Skeletal muscle satellite cell (primary cell): ENCODE measurements at regions not wholly inside any gene's neighbourhood (a gene's known extent, or its start where the extent isn't known, plus 50 kb on each side); places are given as distances from the start of the nearest gene placed in this dataset.

Experiments
- H3K27me3 ChIP-seq: 2 replicates; pipeline ENCODE4 v1.7.0; 2013; ENCODE audit warnings: low read length; ENCODE audit not compliant: control insufficient read depth, insufficient read depth
- H3K36me3 ChIP-seq: 2 replicates; pipeline ENCODE4 v1.7.0; 2013; ENCODE audit warnings: mild to moderate bottlenecking, control low read depth, low read length; ENCODE audit not compliant: insufficient read depth
- H3K4me1 ChIP-seq: 2 replicates; pipeline ENCODE4 v1.7.0; 2013; ENCODE audit warnings: low read length; ENCODE audit not compliant: control insufficient read depth, insufficient read depth
- H3K4me2 ChIP-seq: 2 replicates; pipeline ENCODE4 v1.7.0; 2013; ENCODE audit warnings: mild to moderate bottlenecking, low read length
- H3K4me3 ChIP-seq: 2 replicates; pipeline ENCODE4 v1.7.0; 2013; ENCODE audit warnings: low read length
- H3K9ac ChIP-seq: 2 replicates; pipeline ENCODE4 v1.7.0; 2013; ENCODE audit warnings: mild to moderate bottlenecking, low read depth, low read length, moderate library complexity
- H3K9me3 ChIP-seq: replicated peaks from 2 replicates; pipeline ENCODE4 v1.7.0; 2013; ENCODE audit warnings: mild to moderate bottlenecking, control low read depth, low read length

- no peak overlapping the region for H3K4me3 ChIP-seq
- H3K36me3 ChIP-seq, result no peaks in the 10 kb centered on the region
- H3K9me3 ChIP-seq, result no peaks in the 10 kb centered on the region
- H3K4me1 ChIP-seq, result peaks cover 16% of the 10 kb centered on the region
- no peak overlapping the region for H3K9ac ChIP-seq
- H3K4me2 ChIP-seq, result no peak overlapping the region
- H3K27me3 ChIP-seq, result no peaks in the 10 kb centered on the region
Observed at GRCh38 chr2:12341920-12342319, 374.8 kb upstream of the TRIB2 start.

GRCh38 chr2:12343141-12343540 is 373.6 kb upstream of the TRIB2 start:
- Histone ChIP-seq H3K4me1 (peaks cover 16% of the 10 kb centered on the region), H3K4me3 (no peak overlapping the region), H3K4me2 (no peak overlapping the region), H3K36me3 (no peaks in the 10 kb centered on the region), H3K9me3 (no peaks in the 10 kb centered on the region), H3K9ac (no peak overlapping the region), H3K27me3 (no peaks in the 10 kb centered on the region)

- Histone ChIP-seq H3K36me3 (no peaks in the 10 kb centered on the region), H3K4me2 (no peak overlapping the region), H3K9ac (no peak overlapping the region), H3K9me3 (no peaks in the 10 kb centered on the region), H3K4me1 (no peaks in the 10 kb centered on the region), H3K4me3 (no peak overlapping the region), H3K27me3 (no peaks in the 10 kb centered on the region)
Observed at GRCh38 chr2:12347066-12347493, 369.7 kb upstream of the TRIB2 start.

- Histone ChIP-seq H3K9me3 (no peaks in the 10 kb centered on the region), H3K36me3 (no peaks in the 10 kb centered on the region), H3K9ac (no peak overlapping the region), H3K27me3 (no peaks in the 10 kb centered on the region), H3K4me1 (peaks cover 2% of the 10 kb centered on the region), H3K4me3 (no peak overlapping the region), H3K4me2 (no peak overlapping the region)
Observed at GRCh38 chr2:12348216-12348615, 368.5 kb upstream of the TRIB2 start.

GRCh38 chr2:12350821-12351220 is 365.9 kb upstream of the TRIB2 start:
- Histone ChIP-seq H3K27me3 (no peaks in the 10 kb centered on the region), H3K36me3 (no peaks in the 10 kb centered on the region), H3K9ac (no peak overlapping the region), H3K4me3 (no peak overlapping the region), H3K9me3 (no peaks in the 10 kb centered on the region), H3K4me2 (no peak overlapping the region), H3K4me1 (peaks cover 5% of the 10 kb centered on the region)

GRCh38 chr2:12352889-12353288 is 363.8 kb upstream of the TRIB2 start:
- Histone ChIP-seq H3K9me3 (no peaks in the 10 kb centered on the region), H3K27me3 (no peaks in the 10 kb centered on the region), H3K36me3 (no peaks in the 10 kb centered on the region), H3K9ac (no peak overlapping the region), H3K4me3 (no peak overlapping the region), H3K4me2 (no peak overlapping the region), H3K4me1 (peaks cover 5% of the 10 kb centered on the region)

- Histone ChIP-seq H3K4me2 (no peak overlapping the region), H3K9ac (no peak overlapping the region), H3K9me3 (no peaks in the 10 kb centered on the region), H3K4me1 (no peaks in the 10 kb centered on the region), H3K4me3 (no peak overlapping the region), H3K27me3 (no peaks in the 10 kb centered on the region), H3K36me3 (no peaks in the 10 kb centered on the region)
Observed at GRCh38 chr2:12361506-12361905, 355.2 kb upstream of the TRIB2 start.

GRCh38 chr2:12363138-12363537 is 353.6 kb upstream of the TRIB2 start:
- Histone ChIP-seq H3K9me3 (no peaks in the 10 kb centered on the region), H3K27me3 (no peaks in the 10 kb centered on the region), H3K4me3 (no peak overlapping the region), H3K9ac (no peak overlapping the region), H3K4me2 (no peak overlapping the region), H3K4me1 (no peaks in the 10 kb centered on the region), H3K36me3 (no peaks in the 10 kb centered on the region)

GRCh38 chr2:12363569-12363968 is 353.2 kb upstream of the TRIB2 start:
- Histone ChIP-seq H3K4me2 (no peak overlapping the region), H3K9ac (no peak overlapping the region), H3K4me1 (no peaks in the 10 kb centered on the region), H3K36me3 (no peaks in the 10 kb centered on the region), H3K4me3 (no peak overlapping the region), H3K27me3 (no peaks in the 10 kb centered on the region), H3K9me3 (no peaks in the 10 kb centered on the region)

- no peaks in the 10 kb centered on the region for H3K36me3 ChIP-seq
- H3K4me3 ChIP-seq, result no peak overlapping the region
- H3K4me2 ChIP-seq, result no peak overlapping the region
- H3K9ac ChIP-seq, result no peak overlapping the region
- no peaks in the 10 kb centered on the region for H3K27me3 ChIP-seq
- no peaks in the 10 kb centered on the region for H3K9me3 ChIP-seq
- no peaks in the 10 kb centered on the region for H3K4me1 ChIP-seq
Observed at GRCh38 chr2:12369566-12369965, 347.2 kb upstream of the TRIB2 start.

- Histone ChIP-seq H3K9me3 (no peaks in the 10 kb centered on the region), H3K27me3 (no peaks in the 10 kb centered on the region), H3K9ac (no peak overlapping the region), H3K36me3 (no peaks in the 10 kb centered on the region), H3K4me1 (no peaks in the 10 kb centered on the region), H3K4me3 (no peak overlapping the region), H3K4me2 (no peak overlapping the region)
Observed at GRCh38 chr2:12376025-12376424, 340.7 kb upstream of the TRIB2 start.

- H3K36me3 ChIP-seq, result no peaks in the 10 kb centered on the region
- H3K9me3 ChIP-seq, result no peaks in the 10 kb centered on the region
Observed at GRCh38 chr2:12379143-12379542, 337.6 kb upstream of the TRIB2 start.

More at GRCh38 chr2:12379143-12379542, 337.6 kb upstream of the TRIB2 start:
- Histone ChIP-seq H3K4me1 (no peaks in the 10 kb centered on the region), H3K27me3 (no peaks in the 10 kb centered on the region), H3K9ac (no peak overlapping the region), H3K4me3 (no peak overlapping the region), H3K4me2 (no peak overlapping the region)
